ENCODE measurements at regions not wholly inside any gene's neighbourhood (a gene's known extent, or its start where the extent isn't known, plus 50 kb on each side); places are given as distances from the start of the nearest gene placed in this dataset.

DNA sequence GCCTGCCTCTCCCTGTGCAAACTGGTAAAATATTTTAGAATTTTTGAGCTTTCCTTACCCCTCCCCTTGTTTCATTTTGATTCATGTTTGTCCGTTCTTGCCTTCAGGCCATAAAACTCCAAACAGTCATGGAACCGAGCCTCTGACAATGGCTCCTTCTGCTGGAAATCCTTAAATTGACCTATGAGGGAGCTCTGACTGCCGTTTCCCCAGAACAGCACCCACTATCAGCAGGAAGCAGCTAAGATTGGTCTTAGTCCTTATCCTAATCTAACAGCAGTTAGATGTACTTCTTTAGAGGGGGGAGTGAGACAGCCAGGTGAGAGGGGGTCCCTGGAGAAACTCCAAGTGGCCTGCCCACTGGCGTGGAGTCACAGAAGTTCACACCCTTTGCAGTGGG lies 106.7 kb downstream of the FAM174A start:
- H4K91ac ChIP-seq (ENCODE audit: insufficient read length, low read depth, low read length): no peak overlapping the region
- peaks cover 7% of the 10 kb centered on the region; the same call in 1 of the 2 replicates for H3K4me1 ChIP-seq (ENCODE audit: insufficient read depth, low read length)
- peaks cover 16 to 19% of the 10 kb centered on the region in 2 experiments for H3K4me1 Mint-ChIP-seq
- no peaks in the 10 kb centered on the region for H3K9me3 Mint-ChIP-seq
- no peaks in the 10 kb centered on the region for H3K23me2 ChIP-seq (ENCODE audit: insufficient read length, low read depth, low read length, poor library complexity, severe bottlenecking)
- no peaks in the 10 kb centered on the region for H3K36me3 Mint-ChIP-seq (ENCODE audit: insufficient read depth in 1 of 3, low read depth in 3 of 3)
- no peak overlapping the region for H2AK5ac ChIP-seq (ENCODE audit: insufficient read length, low read length)
- no peak overlapping the region for H3K23ac ChIP-seq (ENCODE audit: insufficient read length, low read depth, low read length)
- H3K18ac ChIP-seq (ENCODE audit: insufficient read length, low read depth, low read length): no peak overlapping the region
- no peak overlapping the region for H3K4me2 ChIP-seq (ENCODE audit: insufficient read depth, insufficient read length, low read length)
- H3K79me2 ChIP-seq (ENCODE audit: insufficient read depth, low read length): no peaks in the 10 kb centered on the region
- no peak overlapping the region for H2BK5ac ChIP-seq (ENCODE audit: insufficient read length, low read length)
- no peaks in the 10 kb centered on the region for H3K27me3 ChIP-seq (ENCODE audit: insufficient read depth, low read length)
- no peak overlapping the region for H3K27ac Mint-ChIP-seq
- no peak overlapping the region for H3K14ac ChIP-seq (ENCODE audit: insufficient read depth, low read length)
- no peak overlapping the region for H3K9ac ChIP-seq (ENCODE audit: extremely low read depth, insufficient read length, low read length)
- H4K5ac ChIP-seq (ENCODE audit: insufficient read length, low read depth, low read length): no peak overlapping the region
- H2BK12ac ChIP-seq (ENCODE audit: insufficient read length, low read depth, low read length): no peak overlapping the region
- no peaks in the 10 kb centered on the region for H4K20me1 ChIP-seq (ENCODE audit: control insufficient read depth, insufficient read depth, insufficient read length)
- H3T11ph ChIP-seq (ENCODE audit: low read length): no peak overlapping the region
- no peak overlapping the region for H4K8ac ChIP-seq (replicated peaks; ENCODE audit: insufficient read length, low read depth, low read length)
- TF ChIP-seq, protein P1, sequence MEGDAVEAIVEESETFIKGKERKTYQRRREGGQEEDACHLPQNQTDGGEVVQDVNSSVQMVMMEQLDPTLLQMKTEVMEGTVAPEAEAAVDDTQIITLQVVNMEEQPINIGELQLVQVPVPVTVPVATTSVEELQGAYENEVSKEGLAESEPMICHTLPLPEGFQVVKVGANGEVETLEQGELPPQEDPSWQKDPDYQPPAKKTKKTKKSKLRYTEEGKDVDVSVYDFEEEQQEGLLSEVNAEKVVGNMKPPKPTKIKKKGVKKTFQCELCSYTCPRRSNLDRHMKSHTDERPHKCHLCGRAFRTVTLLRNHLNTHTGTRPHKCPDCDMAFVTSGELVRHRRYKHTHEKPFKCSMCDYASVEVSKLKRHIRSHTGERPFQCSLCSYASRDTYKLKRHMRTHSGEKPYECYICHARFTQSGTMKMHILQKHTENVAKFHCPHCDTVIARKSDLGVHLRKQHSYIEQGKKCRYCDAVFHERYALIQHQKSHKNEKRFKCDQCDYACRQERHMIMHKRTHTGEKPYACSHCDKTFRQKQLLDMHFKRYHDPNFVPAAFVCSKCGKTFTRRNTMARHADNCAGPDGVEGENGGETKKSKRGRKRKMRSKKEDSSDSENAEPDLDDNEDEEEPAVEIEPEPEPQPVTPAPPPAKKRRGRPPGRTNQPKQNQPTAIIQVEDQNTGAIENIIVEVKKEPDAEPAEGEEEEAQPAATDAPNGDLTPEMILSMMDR (conservative IDR thresholded peaks at IDR 0.05): no peak
- H3K4me3 Mint-ChIP-seq: no peak overlapping the region
- no peak overlapping the region for H2BK20ac ChIP-seq (ENCODE audit: low read depth, low read length, poor library complexity, severe bottlenecking)
- no peak overlapping the region for H2BK120ac ChIP-seq (ENCODE audit: low read depth, low read length, poor library complexity, severe bottlenecking)
- H3K79me1 ChIP-seq (ENCODE audit: insufficient read depth, low read depth, low read length, poor library complexity, severe bottlenecking): no peaks in the 10 kb centered on the region
- H3K56ac ChIP-seq (ENCODE audit: insufficient read length, low read depth, low read length): no peak overlapping the region
- H3K27me3 Mint-ChIP-seq (ENCODE audit: low read depth): no peaks in the 10 kb centered on the region
- no peaks in the 10 kb centered on the region for H3K9me3 ChIP-seq (ENCODE audit: control insufficient read depth, low read depth, low read length)
- no peak overlapping the region for H2AFZ ChIP-seq (ENCODE audit: low read length)
- no peak overlapping the region for H3K27ac ChIP-seq (ENCODE audit: insufficient read length, low read depth, low read length)
- no CpG with 5 or more reads among the region's 4 CpGs for WGBS (ENCODE audit: extremely low coverage, insufficient read length, low lambda C conversion rate)
- DNase-seq: no peak
- no peak overlapping the region for H3K4ac ChIP-seq (ENCODE audit: low read depth, low read length)
- H2BK15ac ChIP-seq (ENCODE audit: low read depth, low read length): no peak overlapping the region

Data from H9 (cell line).